Erythroblast (primary cell): ENCODE measurements at regions not wholly inside any gene's neighbourhood (a gene's known extent, or its start where the extent isn't known, plus 50 kb on each side); places are given as distances from the start of the nearest gene placed in this dataset.

Experiments used
- GATA1 ChIP-seq: IDR thresholded peaks from 2 replicates; pipeline ENCODE4 v1.6.1; 2011; ENCODE audit warnings: low read depth, mild to moderate bottlenecking, control low read depth, low read length, moderate library complexity
- POLR2A ChIP-seq: IDR thresholded peaks from 2 replicates; pipeline ENCODE4 v1.6.1; 2011; ENCODE audit warnings: mild to moderate bottlenecking, low read length

DNA sequence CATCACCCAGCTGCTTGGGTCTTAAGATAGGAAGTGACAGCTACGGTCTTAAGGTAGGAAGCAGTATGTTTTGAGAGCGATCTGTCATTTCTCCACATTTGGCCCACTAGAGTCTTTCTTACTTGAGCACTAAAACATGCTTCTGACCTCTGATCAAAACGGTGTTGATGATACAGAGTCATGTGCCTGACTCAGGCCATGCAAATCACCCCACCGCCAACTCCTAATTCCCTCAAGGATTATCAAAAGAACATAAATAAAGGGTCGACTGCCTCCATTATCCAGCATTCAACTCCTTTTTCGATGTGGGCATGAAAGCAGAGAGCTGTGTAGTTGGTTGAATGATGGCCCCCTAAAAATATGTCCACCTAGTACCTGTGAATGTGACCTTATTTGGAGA lies 201.7 kb upstream of the PROK2 start:
- TF ChIP-seq POLR2A (no peak), GATA1 (no peak)
